ENCODE measurements at regions not wholly inside any gene's neighbourhood (a gene's known extent, or its start where the extent isn't known, plus 50 kb on each side); places are given as distances from the start of the nearest gene placed in this dataset.
A peak's percentile ranks its signal among the peaks of the same experiment; 100 is the strongest.

DNA sequence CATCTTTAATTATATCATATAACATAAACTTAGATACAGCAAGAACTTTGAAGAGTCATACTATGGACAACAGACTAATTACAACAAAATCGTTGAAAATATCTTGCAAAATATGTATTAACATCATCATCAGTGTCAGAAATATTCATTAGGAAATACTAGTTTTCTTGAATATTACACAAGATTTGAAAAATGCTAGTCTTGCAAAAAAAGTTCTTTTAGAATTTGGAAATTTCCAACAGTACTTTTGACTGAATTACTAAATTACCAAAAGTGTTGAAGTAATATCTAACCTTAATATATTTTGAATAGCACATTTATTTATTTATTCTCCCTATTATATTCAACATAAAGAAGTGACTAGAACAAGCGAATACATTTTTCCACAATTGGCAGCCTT, 1224.8 kb upstream of the EYS start:
- Histone ChIP-seq H3K36me3 (ENCODE audit: insufficient read depth, low read length) (no peaks in the 10 kb centered on the region), H3K4me1 (ENCODE audit: insufficient read depth, low read length) (no peaks in the 10 kb centered on the region), H3K4me3 (ENCODE audit: low read length) (no peak overlapping the region), H3K9me3 (ENCODE audit: low read length) (peaks cover 5% of the 10 kb centered on the region), H2AFZ (ENCODE audit: low read depth, low read length) (no peak overlapping the region), H3K27me3 (ENCODE audit: insufficient read depth, low read length) (no peaks in the 10 kb centered on the region)

DNA sequence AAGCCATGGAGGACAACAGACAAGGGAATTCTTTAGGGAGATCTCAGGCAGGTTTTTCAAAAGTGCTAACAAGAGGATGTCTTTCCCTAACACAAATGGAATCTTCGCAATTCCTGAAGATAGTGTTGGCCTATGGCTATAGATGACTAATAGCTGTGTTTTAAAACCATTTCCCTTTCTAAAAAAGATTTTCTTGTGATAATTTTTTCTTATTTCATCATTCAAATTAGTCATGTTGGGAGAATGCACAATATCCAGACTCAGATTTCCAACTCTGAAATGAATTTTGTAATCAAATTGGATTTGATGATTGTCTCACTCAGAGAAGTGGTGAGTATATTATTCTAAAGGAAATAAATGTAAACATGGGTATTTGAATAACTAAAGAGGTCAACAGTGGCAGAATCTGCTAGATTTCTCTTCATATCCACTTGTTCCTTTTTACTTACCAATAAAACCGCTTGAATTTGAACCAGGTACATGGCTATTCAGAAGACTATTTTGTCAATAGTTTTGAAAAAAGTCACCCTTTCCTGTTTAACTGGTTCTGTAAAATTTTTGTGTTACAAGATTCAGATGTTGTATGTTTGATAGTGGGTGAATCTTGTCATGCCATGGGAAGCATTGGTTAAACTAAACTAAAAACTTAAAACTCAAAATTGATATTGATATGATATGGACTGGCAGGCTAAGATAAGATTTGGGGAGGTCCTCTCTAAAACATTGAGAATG, 1223.7 kb upstream of the EYS start:
- Histone ChIP-seq H3K4me1 (ENCODE audit: insufficient read depth, low read length) (no peaks in the 10 kb centered on the region), H3K4me3 (ENCODE audit: low read length) (no peak overlapping the region), H3K9me3 (ENCODE audit: low read length) (peaks cover 2% of the 10 kb centered on the region), H2AFZ (ENCODE audit: low read depth, low read length) (no peak overlapping the region), H3K36me3 (ENCODE audit: insufficient read depth, low read length) (no peaks in the 10 kb centered on the region), H3K27me3 (ENCODE audit: insufficient read depth, low read length) (no peaks in the 10 kb centered on the region)

DNA sequence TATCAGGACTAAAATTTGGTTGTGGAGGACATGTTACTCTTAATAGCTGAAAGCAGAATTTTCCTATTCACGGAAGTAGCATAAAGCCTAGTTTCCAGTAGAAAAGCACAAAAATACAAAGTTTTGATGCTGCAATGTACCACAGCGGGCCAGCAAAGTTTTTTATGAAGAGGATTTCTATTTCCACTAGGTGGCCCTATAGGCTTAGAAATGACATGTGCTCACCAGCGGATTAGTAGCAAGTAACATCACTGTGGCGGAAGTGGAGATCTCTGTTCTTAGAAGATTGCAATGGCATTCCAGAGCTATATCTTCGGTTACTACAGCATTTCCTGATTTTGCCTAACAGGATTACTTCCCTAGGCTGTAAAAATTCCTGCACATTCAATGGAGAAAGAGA, 1219.0 kb upstream of the EYS start:
- no peak overlapping the region for H2AFZ ChIP-seq (ENCODE audit: low read depth, low read length)
- H3K4me3 ChIP-seq (ENCODE audit: low read length), result no peak overlapping the region
- H3K27me3 ChIP-seq (ENCODE audit: insufficient read depth, low read length), result no peaks in the 10 kb centered on the region
- H3K4me1 ChIP-seq (ENCODE audit: insufficient read depth, low read length), result no peaks in the 10 kb centered on the region
- no peaks in the 10 kb centered on the region for H3K36me3 ChIP-seq (ENCODE audit: insufficient read depth, low read length)
- H3K9me3 ChIP-seq (ENCODE audit: low read length), result peaks cover 2% of the 10 kb centered on the region

DNA sequence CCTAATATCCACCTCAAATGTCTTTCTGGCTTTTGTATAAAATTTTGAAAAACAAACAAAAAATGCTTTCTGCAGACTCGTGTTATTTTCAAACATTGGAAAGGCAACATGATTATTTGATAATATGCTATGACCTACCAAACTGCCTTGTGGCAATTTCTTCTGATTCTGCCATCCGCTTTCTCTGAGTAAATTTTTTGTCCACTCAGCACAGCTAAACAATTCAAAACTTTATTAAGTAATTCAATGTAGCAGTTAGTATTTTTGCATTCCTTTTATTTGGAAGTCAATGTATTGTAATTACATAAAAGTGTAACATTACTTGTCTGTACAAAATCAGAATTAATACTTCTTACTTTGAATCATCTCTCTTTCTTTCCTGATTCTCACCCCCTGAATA, 1206.6 kb upstream of the EYS start:
- Histone ChIP-seq H3K27me3 (ENCODE audit: insufficient read depth, low read length) (no peaks in the 10 kb centered on the region), H3K4me1 (ENCODE audit: insufficient read depth, low read length) (no peaks in the 10 kb centered on the region), H3K9me3 (ENCODE audit: low read length) (no peaks in the 10 kb centered on the region), H3K36me3 (ENCODE audit: insufficient read depth, low read length) (no peaks in the 10 kb centered on the region), H2AFZ (ENCODE audit: low read depth, low read length) (no peak overlapping the region), H3K4me3 (ENCODE audit: low read length) (no peak overlapping the region)

DNA sequence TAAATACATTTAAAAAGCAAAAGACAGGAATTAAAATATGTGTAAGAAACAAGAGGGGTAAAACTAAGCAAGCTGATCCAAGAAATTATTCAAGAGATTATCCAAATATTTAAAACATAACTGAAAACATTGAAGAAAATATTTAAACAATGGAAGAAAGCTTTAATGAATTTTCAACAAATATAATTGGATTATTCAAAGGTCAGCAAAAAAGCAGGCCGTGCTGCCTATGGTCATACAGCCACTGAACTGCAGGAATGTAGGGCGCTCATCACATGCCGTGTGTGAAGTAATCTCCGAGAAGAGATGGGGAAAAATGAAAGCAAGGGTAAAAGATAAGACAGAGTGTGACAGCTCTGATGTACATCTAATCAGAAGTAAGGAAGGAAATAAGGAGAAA, 1195.4 kb upstream of the EYS start:
- Histone ChIP-seq H3K9me3 (ENCODE audit: low read length) (peaks cover under 1% of the 10 kb centered on the region), H3K27me3 (ENCODE audit: insufficient read depth, low read length) (no peaks in the 10 kb centered on the region), H3K4me1 (ENCODE audit: insufficient read depth, low read length) (peaks cover 39% of the 10 kb centered on the region), H2AFZ (ENCODE audit: low read depth, low read length) (peak overlapping the region; percentile 65), H3K36me3 (ENCODE audit: insufficient read depth, low read length) (no peaks in the 10 kb centered on the region), H3K4me3 (ENCODE audit: low read length) (no peak overlapping the region)

DNA sequence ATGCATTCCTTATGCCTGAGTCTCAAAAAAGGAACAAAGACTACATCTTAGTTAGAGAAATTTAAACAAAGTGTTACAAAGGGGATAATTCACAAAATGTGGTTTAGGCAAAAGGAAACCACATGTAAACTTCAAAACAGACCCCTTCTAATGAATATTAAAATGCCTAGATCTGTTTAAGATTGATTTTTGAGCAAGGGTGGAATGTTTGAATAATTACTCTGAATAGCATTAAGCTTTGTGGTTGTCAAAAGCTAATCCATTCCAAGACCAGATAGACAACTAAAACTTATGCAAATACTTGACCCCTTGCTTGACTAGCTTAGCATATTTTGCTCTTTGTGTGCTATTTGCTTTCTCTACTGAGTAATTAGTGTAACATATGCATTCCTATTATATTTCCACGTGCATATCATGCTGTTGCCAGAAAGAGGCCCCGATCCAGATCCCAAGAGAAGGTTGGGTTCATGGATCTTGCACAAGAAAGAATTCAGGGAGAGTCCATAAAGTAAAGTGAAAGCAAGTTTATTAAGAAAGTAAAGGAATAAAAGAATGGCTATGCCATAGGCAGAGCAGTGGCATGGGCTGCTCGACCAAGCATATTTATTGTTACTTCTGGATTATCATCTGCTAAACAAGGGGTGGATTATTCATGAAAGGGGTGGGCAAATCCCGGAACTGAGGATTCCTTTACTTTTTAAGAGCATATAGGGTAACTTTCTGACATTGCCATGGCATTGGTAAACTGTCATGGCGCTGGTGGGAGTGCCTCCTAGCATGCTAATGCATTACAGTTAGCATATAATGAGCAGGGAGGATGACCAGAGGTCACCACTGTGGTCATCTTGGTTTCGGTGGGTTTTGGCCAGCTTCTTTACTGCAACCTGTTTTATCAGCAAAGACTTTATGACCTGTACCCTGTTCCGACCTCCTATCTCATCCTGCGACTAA, 1193.4 kb upstream of the EYS start:
- Histone ChIP-seq H3K4me1 (ENCODE audit: insufficient read depth, low read length) (peaks cover 39% of the 10 kb centered on the region), H3K27me3 (ENCODE audit: insufficient read depth, low read length) (no peaks in the 10 kb centered on the region), H2AFZ (ENCODE audit: low read depth, low read length) (no peak overlapping the region), H3K4me3 (ENCODE audit: low read length) (no peak overlapping the region), H3K9me3 (ENCODE audit: low read length) (peaks cover 5% of the 10 kb centered on the region), H3K36me3 (ENCODE audit: insufficient read depth, low read length) (no peaks in the 10 kb centered on the region)

DNA sequence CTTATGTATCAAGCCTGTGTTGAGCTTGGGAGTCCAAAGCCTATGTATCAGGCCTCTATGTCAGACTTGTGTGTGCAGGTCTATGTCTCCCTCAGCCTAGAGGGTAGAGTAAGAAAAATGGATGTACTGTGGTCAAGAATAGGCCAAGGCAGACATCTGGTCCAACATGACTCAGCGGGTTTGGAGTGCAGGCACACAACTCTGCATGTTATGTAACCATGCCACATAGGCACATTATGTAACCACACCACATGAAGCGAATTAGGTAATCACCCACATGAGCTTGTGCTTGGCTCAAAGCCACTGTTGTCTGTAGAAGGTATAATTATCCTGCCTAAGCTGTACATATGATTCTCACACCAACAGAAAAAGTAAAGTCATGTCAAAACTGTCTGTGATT, 1190.5 kb upstream of the EYS start:
- no peak overlapping the region for H2AFZ ChIP-seq (ENCODE audit: low read depth, low read length)
- no peak overlapping the region for H3K4me3 ChIP-seq (ENCODE audit: low read length)
- H3K9me3 ChIP-seq (ENCODE audit: low read length), result peaks cover 5% of the 10 kb centered on the region
- no peaks in the 10 kb centered on the region for H3K27me3 ChIP-seq (ENCODE audit: insufficient read depth, low read length)
- H3K4me1 ChIP-seq (ENCODE audit: insufficient read depth, low read length), result peaks cover 34% of the 10 kb centered on the region
- no peaks in the 10 kb centered on the region for H3K36me3 ChIP-seq (ENCODE audit: insufficient read depth, low read length)

DNA sequence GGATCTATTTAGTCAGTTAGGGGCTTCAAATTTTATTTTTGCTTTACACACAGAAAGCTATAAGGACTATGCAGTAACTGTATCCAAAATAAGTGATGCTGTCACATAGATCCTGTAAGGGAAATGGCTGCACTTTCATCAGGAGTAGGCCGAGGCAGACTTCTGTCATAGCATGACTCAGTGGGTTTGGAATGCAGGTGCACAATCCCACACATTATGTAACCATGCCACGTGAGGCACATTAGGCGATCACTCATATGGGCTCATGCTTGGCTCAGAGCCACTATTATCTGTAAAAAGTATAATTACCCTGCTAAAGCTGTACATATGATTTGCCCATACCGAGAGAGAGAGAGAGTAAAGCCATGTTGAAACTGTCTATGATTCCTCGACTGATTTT, 1189.4 kb upstream of the EYS start:
- Histone ChIP-seq H3K9me3 (ENCODE audit: low read length) (peaks cover 5% of the 10 kb centered on the region), H3K27me3 (ENCODE audit: insufficient read depth, low read length) (no peaks in the 10 kb centered on the region)

DNA sequence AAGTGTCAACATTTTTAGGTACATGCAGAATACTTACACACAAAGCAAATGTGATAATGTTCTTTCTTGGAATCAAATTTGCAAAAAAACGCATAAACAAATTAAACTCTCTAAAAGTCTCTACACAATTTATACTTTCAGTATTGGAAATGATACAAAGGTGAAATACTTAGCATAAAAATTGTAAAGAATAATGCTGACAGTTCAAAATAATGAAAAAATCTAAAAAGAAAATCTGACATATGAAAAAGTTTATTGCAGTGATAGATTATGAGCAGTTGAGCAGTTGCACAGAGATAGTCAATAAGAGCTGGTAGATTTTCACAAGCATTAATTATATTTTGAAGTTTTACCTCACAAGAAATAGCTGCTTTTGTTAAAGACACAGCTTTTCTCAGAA, 1176.4 kb upstream of the EYS start:
- Histone ChIP-seq H3K4me3 (ENCODE audit: low read length) (no peak overlapping the region), H3K36me3 (ENCODE audit: insufficient read depth, low read length) (no peaks in the 10 kb centered on the region), H2AFZ (ENCODE audit: low read depth, low read length) (no peak overlapping the region), H3K9me3 (ENCODE audit: low read length) (no peaks in the 10 kb centered on the region), H3K27me3 (ENCODE audit: insufficient read depth, low read length) (no peaks in the 10 kb centered on the region), H3K4me1 (ENCODE audit: insufficient read depth, low read length) (no peaks in the 10 kb centered on the region)

More for the DNA sequence above, 1189.4 kb upstream of the EYS start:
- Histone ChIP-seq H3K4me3 (ENCODE audit: low read length) (no peak overlapping the region), H3K4me1 (ENCODE audit: insufficient read depth, low read length) (peaks cover 22% of the 10 kb centered on the region), H2AFZ (ENCODE audit: low read depth, low read length) (no peak overlapping the region), H3K36me3 (ENCODE audit: insufficient read depth, low read length) (no peaks in the 10 kb centered on the region)

DNA sequence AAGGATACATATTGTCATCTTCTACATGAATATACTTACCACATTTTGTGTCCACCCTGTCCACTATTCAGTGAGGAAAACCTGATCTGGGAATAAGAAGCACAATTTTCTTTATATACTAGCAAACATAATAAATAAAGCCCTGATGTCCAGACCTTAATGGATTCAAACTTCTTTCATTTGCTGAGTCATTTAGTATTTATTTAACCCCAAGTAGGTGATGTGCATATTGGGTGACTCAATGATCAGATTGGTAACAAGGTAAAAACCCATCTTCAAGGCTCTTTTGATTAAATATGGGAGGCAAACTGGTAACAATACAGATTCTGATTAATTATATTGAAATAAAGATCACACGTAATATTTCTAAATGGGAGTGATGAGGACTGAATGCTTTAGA, 1159.8 kb upstream of the EYS start:
- Histone ChIP-seq H3K27me3 (ENCODE audit: insufficient read depth, low read length) (no peaks in the 10 kb centered on the region), H3K9me3 (ENCODE audit: low read length) (no peaks in the 10 kb centered on the region), H3K4me3 (ENCODE audit: low read length) (no peak overlapping the region), H3K36me3 (ENCODE audit: insufficient read depth, low read length) (no peaks in the 10 kb centered on the region), H3K4me1 (ENCODE audit: insufficient read depth, low read length) (no peaks in the 10 kb centered on the region), H2AFZ (ENCODE audit: low read depth, low read length) (no peak overlapping the region)

DNA sequence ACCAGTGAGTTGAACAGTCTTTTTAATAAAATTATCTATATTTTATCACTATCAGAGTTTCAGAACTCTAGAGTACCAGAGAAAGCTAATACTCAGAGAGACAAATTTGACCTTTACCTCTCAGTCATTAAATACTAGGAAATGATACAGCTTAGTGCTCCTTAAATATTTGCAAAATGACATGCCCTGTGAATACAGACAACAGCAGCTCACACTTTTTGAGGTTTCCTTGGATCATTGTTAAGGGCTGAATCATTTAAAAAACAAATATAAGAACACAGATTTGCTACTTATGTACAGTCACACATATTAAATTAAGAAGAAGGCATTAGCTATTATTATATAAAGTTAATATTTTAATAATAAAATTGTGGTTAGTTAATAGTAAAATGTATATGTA, 1158.7 kb upstream of the EYS start:
- Histone ChIP-seq H3K27me3 (ENCODE audit: insufficient read depth, low read length) (no peaks in the 10 kb centered on the region), H2AFZ (ENCODE audit: low read depth, low read length) (no peak overlapping the region), H3K4me1 (ENCODE audit: insufficient read depth, low read length) (no peaks in the 10 kb centered on the region), H3K36me3 (ENCODE audit: insufficient read depth, low read length) (no peaks in the 10 kb centered on the region), H3K4me3 (ENCODE audit: low read length) (no peak overlapping the region), H3K9me3 (ENCODE audit: low read length) (no peaks in the 10 kb centered on the region)

DNA sequence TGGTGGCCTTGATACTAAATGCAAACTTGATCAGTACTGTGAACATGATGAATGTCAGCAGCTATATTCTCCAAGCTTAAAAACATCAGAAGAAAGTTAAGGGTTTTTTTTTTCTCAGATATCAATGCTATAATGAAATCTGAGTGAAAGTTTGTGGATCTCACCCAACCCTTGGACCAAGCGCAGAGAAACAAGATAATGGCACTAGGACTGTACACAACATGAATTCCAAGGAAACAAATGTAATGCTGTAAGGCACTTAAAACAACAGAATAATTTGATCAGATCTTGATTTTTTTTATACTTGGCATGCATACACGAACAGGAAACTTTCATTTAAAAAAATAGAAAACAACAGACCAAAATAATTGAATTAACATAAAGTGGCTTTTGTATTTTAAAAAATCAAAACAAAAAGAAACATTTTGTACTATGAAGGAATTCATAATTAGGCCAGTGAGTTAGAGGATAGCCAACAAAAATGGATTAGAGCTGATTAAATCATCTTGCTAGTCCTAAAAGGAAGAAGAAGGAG, 1154.0 kb upstream of the EYS start:
- Histone ChIP-seq H3K4me1 (ENCODE audit: insufficient read depth, low read length) (no peaks in the 10 kb centered on the region), H2AFZ (ENCODE audit: low read depth, low read length) (no peak overlapping the region), H3K27me3 (ENCODE audit: insufficient read depth, low read length) (no peaks in the 10 kb centered on the region), H3K9me3 (ENCODE audit: low read length) (no peaks in the 10 kb centered on the region), H3K4me3 (ENCODE audit: low read length) (no peak overlapping the region), H3K36me3 (ENCODE audit: insufficient read depth, low read length) (no peaks in the 10 kb centered on the region)

DNA sequence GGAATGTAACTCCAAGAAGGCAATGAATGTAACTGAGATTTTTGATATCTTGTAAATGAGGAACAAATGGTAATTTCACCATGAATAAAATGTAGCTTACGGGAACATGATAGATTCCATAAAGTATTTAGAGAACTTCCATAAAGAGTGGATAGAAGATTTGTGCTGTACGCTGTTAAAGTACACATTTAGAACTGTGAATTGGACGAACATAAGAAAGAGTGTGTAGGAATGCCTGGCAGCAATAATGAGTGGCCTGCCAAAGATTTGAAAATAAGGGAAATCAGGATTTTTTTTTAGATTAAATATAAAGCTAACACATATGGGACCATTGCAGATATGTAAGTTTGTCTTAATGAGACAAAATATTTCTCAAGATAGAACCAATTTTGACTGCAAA, 1153.3 kb upstream of the EYS start:
- no peak overlapping the region for H2AFZ ChIP-seq (ENCODE audit: low read depth, low read length)
- no peaks in the 10 kb centered on the region for H3K27me3 ChIP-seq (ENCODE audit: insufficient read depth, low read length)
- no peaks in the 10 kb centered on the region for H3K36me3 ChIP-seq (ENCODE audit: insufficient read depth, low read length)
- H3K4me3 ChIP-seq (ENCODE audit: low read length), result no peak overlapping the region
- H3K4me1 ChIP-seq (ENCODE audit: insufficient read depth, low read length), result no peaks in the 10 kb centered on the region
- H3K9me3 ChIP-seq (ENCODE audit: low read length), result no peaks in the 10 kb centered on the region
